ENCODE measurements at regions not wholly inside any gene's neighbourhood (a gene's known extent, or its start where the extent isn't known, plus 50 kb on each side); places are given as distances from the start of the nearest gene placed in this dataset.

- TF ChIP-seq POLR2A (IDR thresholded peaks at IDR 0.05) (no peak), CTCF (IDR thresholded peaks at IDR 0.05) (no peak)
These were observed 1642.1 kb upstream of the FLRT2 start for GRCh38 chr14:83887866-83888265.
